Mononuclear cell (primary cell): ENCODE measurements at regions not wholly inside any gene's neighbourhood (a gene's known extent, or its start where the extent isn't known, plus 50 kb on each side); places are given as distances from the start of the nearest gene placed in this dataset.

Experiments
- H3K27me3 ChIP-seq: 2 replicates; pipeline ENCODE4 v1.6.0; 2011; ENCODE audit warnings: low read length, control low read depth; ENCODE audit not compliant: insufficient read depth
- H3K4me1 ChIP-seq: 2 replicates; pipeline ENCODE4 v1.5.1; 2011; ENCODE audit warnings: mild to moderate bottlenecking, low read length, control low read depth; ENCODE audit not compliant: insufficient read depth
- H3K4me3 ChIP-seq: 2 replicates; pipeline ENCODE4 v1.5.1; 2011; ENCODE audit warnings: mild to moderate bottlenecking, low read length, moderate library complexity
- H3K9me3 ChIP-seq: 2 replicates; pipeline ENCODE4 v1.5.1; 2011; ENCODE audit warnings: low read depth, mild to moderate bottlenecking, control low read depth, low read length

GRCh38 chr1:30381266-30381665 lies 342.1 kb downstream of the MATN1 start:
- H3K9me3 ChIP-seq, result no peaks in the 10 kb centered on the region

GRCh38 chr1:30380625-30380984 lies 342.8 kb downstream of the MATN1 start:
- Histone ChIP-seq H3K9me3 (no peaks in the 10 kb centered on the region), H3K4me3 (no peak overlapping the region), H3K4me1 (no peaks in the 10 kb centered on the region), H3K27me3 (no peaks in the 10 kb centered on the region)

More at GRCh38 chr1:30381266-30381665, 342.1 kb downstream of the MATN1 start:
- H3K4me1 ChIP-seq, result no peaks in the 10 kb centered on the region
- H3K4me3 ChIP-seq, result no peak overlapping the region
- H3K27me3 ChIP-seq, result no peaks in the 10 kb centered on the region

GRCh38 chr1:30379684-30380624 lies 343.4 kb downstream of the MATN1 start:
- no peaks in the 10 kb centered on the region for H3K9me3 ChIP-seq
- no peaks in the 10 kb centered on the region for H3K27me3 ChIP-seq
- no peaks in the 10 kb centered on the region for H3K4me1 ChIP-seq
- H3K4me3 ChIP-seq, result no peak overlapping the region

GRCh38 chr1:30378991-30379581 lies 344.3 kb downstream of the MATN1 start:
- H3K4me1 ChIP-seq, result no peaks in the 10 kb centered on the region
- H3K4me3 ChIP-seq, result no peak overlapping the region
- no peaks in the 10 kb centered on the region for H3K27me3 ChIP-seq
- no peaks in the 10 kb centered on the region for H3K9me3 ChIP-seq

- H3K4me3 ChIP-seq, result no peak overlapping the region
- H3K27me3 ChIP-seq, result no peaks in the 10 kb centered on the region
- H3K9me3 ChIP-seq, result no peaks in the 10 kb centered on the region
- H3K4me1 ChIP-seq, result no peaks in the 10 kb centered on the region
Observed at GRCh38 chr1:30378003-30378596, 345.3 kb downstream of the MATN1 start.

- no peak overlapping the region for H3K4me3 ChIP-seq
- H3K27me3 ChIP-seq, result no peaks in the 10 kb centered on the region
- H3K9me3 ChIP-seq, result no peaks in the 10 kb centered on the region
- H3K4me1 ChIP-seq, result no peaks in the 10 kb centered on the region
Observed at GRCh38 chr1:30377230-30378002, 346.0 kb downstream of the MATN1 start.

- H3K4me1 ChIP-seq, result no peaks in the 10 kb centered on the region
- H3K27me3 ChIP-seq, result no peaks in the 10 kb centered on the region
- H3K9me3 ChIP-seq, result no peaks in the 10 kb centered on the region
- H3K4me3 ChIP-seq, result no peak overlapping the region
Observed at GRCh38 chr1:30376054-30376697, 347.2 kb downstream of the MATN1 start.

- no peaks in the 10 kb centered on the region for H3K9me3 ChIP-seq
- no peaks in the 10 kb centered on the region for H3K4me1 ChIP-seq
- H3K4me3 ChIP-seq, result no peak overlapping the region
- no peaks in the 10 kb centered on the region for H3K27me3 ChIP-seq
Observed at GRCh38 chr1:30375156-30375555, 348.2 kb downstream of the MATN1 start.

- Histone ChIP-seq H3K4me3 (no peak overlapping the region), H3K9me3 (no peaks in the 10 kb centered on the region), H3K27me3 (no peaks in the 10 kb centered on the region), H3K4me1 (no peaks in the 10 kb centered on the region)
Observed at GRCh38 chr1:30374400-30375070, 348.9 kb downstream of the MATN1 start.

- no peak overlapping the region for H3K4me3 ChIP-seq
- no peaks in the 10 kb centered on the region for H3K27me3 ChIP-seq
- H3K9me3 ChIP-seq, result no peaks in the 10 kb centered on the region
- H3K4me1 ChIP-seq, result no peaks in the 10 kb centered on the region
Observed at GRCh38 chr1:30373471-30374399, 349.6 kb downstream of the MATN1 start.

- Histone ChIP-seq H3K4me1 (no peaks in the 10 kb centered on the region), H3K27me3 (no peaks in the 10 kb centered on the region), H3K4me3 (no peak overlapping the region), H3K9me3 (no peaks in the 10 kb centered on the region)
Observed at GRCh38 chr1:30372792-30373433, 350.5 kb downstream of the MATN1 start.

- H3K27me3 ChIP-seq, result no peaks in the 10 kb centered on the region
- H3K4me3 ChIP-seq, result no peak overlapping the region
- H3K9me3 ChIP-seq, result no peaks in the 10 kb centered on the region
- H3K4me1 ChIP-seq, result no peaks in the 10 kb centered on the region
Observed at GRCh38 chr1:30371888-30372791, 351.2 kb downstream of the MATN1 start.
